WTC11 (cell line): ENCODE measurements at regions not wholly inside any gene's neighbourhood (a gene's known extent, or its start where the extent isn't known, plus 50 kb on each side); places are given as distances from the start of the nearest gene placed in this dataset.

Source experiments
- ATAC-seq: fragments of 200-7000 bp; cut with Tn5 transposase; 2 replicates; pipeline ENCODE4 v1.10.0; 2021; ENCODE audit warnings: mild to moderate bottlenecking, moderate library complexity
- CTCF ChIA-PET: fragments of 300-600 bp; sonication (Branson Sonifier 250); formaldehyde crosslinking; loops from one replicate; lab custom pipeline; 2021; ENCODE audit warnings: antibody characterized with exemption; lab: Charles Lee
- POLR2A ChIA-PET: fragments of 350-600 bp; sonication (Branson Sonifier 250); formaldehyde crosslinking; loops from one replicate; lab custom pipeline; 2021; ENCODE audit warnings: antibody characterized with exemption; lab: Charles Lee
- DNase-seq: peaks from one replicate; pipeline ENCODE4 v3.0.0; 2021; ENCODE audit warnings: low spot score
- H3K27ac Mint-ChIP-seq: 2 replicates; pipeline ENCODE4 v1.8.0; 2021; ENCODE audit warnings: mixed read lengths
- H3K27me3 Mint-ChIP-seq: 2 replicates; pipeline ENCODE4 v1.8.0; 2021; ENCODE audit warnings: low read depth, mild to moderate bottlenecking, moderate library complexity, mixed read lengths
- H3K36me3 Mint-ChIP-seq: 2 replicates; pipeline ENCODE4 v1.8.0; 2021; ENCODE audit warnings: mixed read lengths
- H3K4me1 Mint-ChIP-seq: 2 replicates; pipeline ENCODE4 v1.8.0; 2022; ENCODE audit warnings: mixed read lengths
- H3K4me3 Mint-ChIP-seq: 2 replicates; pipeline ENCODE4 v1.8.0; 2021; ENCODE audit warnings: mild to moderate bottlenecking, moderate library complexity, mixed read lengths
- H3K9me3 Mint-ChIP-seq: 2 replicates; pipeline ENCODE4 v1.8.0; 2021; ENCODE audit warnings: mixed read lengths
- AR ChIP-seq: fragments of 250-450 bp; sonication (Bioruptor Pico); IDR thresholded peaks from 2 replicates; pipeline ENCODE4 v1.9.0; 2021; ENCODE audit warnings: mild to moderate bottlenecking
- CBFB ChIP-seq: sonication (generic); formaldehyde crosslinking; IDR thresholded peaks from 2 replicates; pipeline ENCODE4 v1.8.1; 2022; ENCODE audit warnings: mild to moderate bottlenecking, low read depth, missing genetic modification reagents
- CDX4 ChIP-seq: fragments of 250-450 bp; sonication (Bioruptor Pico); IDR thresholded peaks from 2 replicates; pipeline ENCODE4 v1.9.0; 2021; ENCODE audit warnings: moderate library complexity, mild to moderate bottlenecking, inconsistent platforms, borderline replicate concordance
- CREM ChIP-seq: sonication (generic); formaldehyde crosslinking; IDR thresholded peaks from 2 replicates; pipeline ENCODE4 v1.8.1; 2022; ENCODE audit warnings: mild to moderate bottlenecking, missing genetic modification reagents, moderate library complexity
- EMX1 ChIP-seq: fragments of 250-450 bp; sonication (Bioruptor Pico); IDR thresholded peaks from 2 replicates; pipeline ENCODE4 v1.8.0; 2021; ENCODE audit warnings: mild to moderate bottlenecking
- ERG ChIP-seq: fragments of 250-450 bp; sonication (Bioruptor Pico); IDR thresholded peaks from 2 replicates; pipeline ENCODE4 v1.8.0; 2021; ENCODE audit warnings: mild to moderate bottlenecking
- FOXJ3 ChIP-seq: sonication (generic); formaldehyde crosslinking; IDR thresholded peaks from 2 replicates; pipeline ENCODE4 v1.9.0; 2021; ENCODE audit warnings: missing genetic modification reagents, mild to moderate bottlenecking, borderline replicate concordance
- GRHL2 ChIP-seq: fragments of 250-450 bp; sonication (Bioruptor Pico); IDR thresholded peaks from 2 replicates; pipeline ENCODE4 v1.8.0; 2022; ENCODE audit warnings: mild to moderate bottlenecking, moderate library complexity; ENCODE audit not compliant: insufficient replicate concordance, severe bottlenecking
- GTF2I ChIP-seq: fragments of 250-450 bp; sonication (Bioruptor Pico); conservative IDR thresholded peaks from 2 replicates; pipeline ENCODE4 v1.4.0; 2021; ENCODE audit warnings: mild to moderate bottlenecking
- JAZF1 ChIP-seq: fragments of 250-450 bp; sonication (Bioruptor Pico); IDR thresholded peaks from 2 replicates; pipeline ENCODE4 v1.9.0; 2021; ENCODE audit warnings: moderate library complexity, mild to moderate bottlenecking, inconsistent platforms
- KAT7 ChIP-seq: sonication (generic); formaldehyde crosslinking; IDR thresholded peaks from 2 replicates; pipeline ENCODE4 v1.8.1; 2023; ENCODE audit warnings: missing genetic modification reagents, mild to moderate bottlenecking, borderline replicate concordance
- MLX ChIP-seq: sonication (generic); formaldehyde crosslinking; IDR thresholded peaks from 2 replicates; pipeline ENCODE4 v1.8.1; 2023; ENCODE audit warnings: mild to moderate bottlenecking, missing genetic modification reagents, moderate library complexity
- NR2C2 ChIP-seq: sonication (generic); formaldehyde crosslinking; IDR thresholded peaks from 2 replicates; pipeline ENCODE4 v1.8.0; 2022; ENCODE audit warnings: mild to moderate bottlenecking, missing genetic modification reagents
- OVOL2 ChIP-seq: fragments of 250-450 bp; sonication (Bioruptor Pico); IDR thresholded peaks from 2 replicates; pipeline ENCODE4 v1.9.0; 2021; ENCODE audit warnings: mild to moderate bottlenecking, borderline replicate concordance
- PREB ChIP-seq: sonication (generic); formaldehyde crosslinking; IDR thresholded peaks from 2 replicates; pipeline ENCODE4 v1.8.1; 2022; ENCODE audit warnings: mild to moderate bottlenecking, missing genetic modification reagents, moderate library complexity, borderline replicate concordance
- SMAD3 ChIP-seq: sonication (generic); formaldehyde crosslinking; IDR thresholded peaks from 2 replicates; pipeline ENCODE4 v1.8.0; 2022; ENCODE audit warnings: missing genetic modification reagents, mild to moderate bottlenecking, borderline replicate concordance
- STAT6 ChIP-seq: sonication (generic); formaldehyde crosslinking; conservative IDR thresholded peaks from 2 replicates; pipeline ENCODE4 v1.8.1; 2023; ENCODE audit warnings: mild to moderate bottlenecking, low read depth, missing genetic modification reagents, moderate library complexity
- USF2 ChIP-seq: sonication (generic); formaldehyde crosslinking; IDR thresholded peaks from 2 replicates; pipeline ENCODE4 v1.8.1; 2023; ENCODE audit warnings: mild to moderate bottlenecking, missing genetic modification reagents, moderate library complexity
- ZMAT4 ChIP-seq: fragments of 250-450 bp; sonication (Bioruptor Pico); IDR thresholded peaks from 2 replicates; pipeline ENCODE4 v1.9.0; 2021; ENCODE audit warnings: mild to moderate bottlenecking
- ZNF232 ChIP-seq: sonication (generic); formaldehyde crosslinking; IDR thresholded peaks from 2 replicates; pipeline ENCODE4 v1.8.0; 2022; ENCODE audit warnings: mild to moderate bottlenecking, missing genetic modification reagents
- ZNF423 ChIP-seq: fragments of 250-450 bp; sonication (Bioruptor Pico); IDR thresholded peaks from 2 replicates; pipeline ENCODE4 v2.1.2; 2022; ENCODE audit warnings: mild to moderate bottlenecking, moderate library complexity
- ZNF425 ChIP-seq: fragments of 250-450 bp; sonication (Bioruptor Pico); conservative IDR thresholded peaks from 2 replicates; pipeline ENCODE4 v1.9.0; 2021; ENCODE audit warnings: mild to moderate bottlenecking
- ZNF671 ChIP-seq: fragments of 250-450 bp; sonication (Bioruptor Pico); IDR thresholded peaks from 2 replicates; pipeline ENCODE4 v1.8.0; 2021; ENCODE audit warnings: mild to moderate bottlenecking

- no peak for TF ChIP-seq ERG
- no peak for TF ChIP-seq ZNF671
- no peak for TF ChIP-seq ZNF423 (CRISPR knock-in tag)
- no peak for TF ChIP-seq USF2 (CRISPR knock-in tag)
- TF ChIP-seq KAT7, result no peak
- TF ChIP-seq GRHL2, result no peak
- no peak for TF ChIP-seq ZNF232 (CRISPR knock-in tag)
- TF ChIP-seq AR (CRISPR knock-in tag), result no peak
- no peak for TF ChIP-seq ZMAT4 (CRISPR knock-in tag)
- no peak for TF ChIP-seq FOXJ3
- TF ChIP-seq SMAD3, result no peak
- no peak for TF ChIP-seq PREB (CRISPR knock-in tag)
- TF ChIP-seq GTF2I, result no peak
Observed at GRCh38 chr17:64769712-64770111, 107.6 kb upstream of the SMURF2 start (continued).

GRCh38 chr17:64767269-64767997 lies 105.3 kb upstream of the SMURF2 start:
- no peaks in the 10 kb centered on the region for H3K27me3 Mint-ChIP-seq
- no peak overlapping the region for H3K27ac Mint-ChIP-seq
- no peak for ATAC-seq
- H3K36me3 Mint-ChIP-seq, result peaks cover 4% of the 10 kb centered on the region; the same call in 1 of the 2 replicates
- ChIA-PET CTCF (interaction anchor here (0.7 kb wide), 1 partner anchor 348 kb away, joined by 3 read pairs; no protein-coding TSS in a partner anchor), POLR2A (no interaction called here)
- peaks cover 4% of the 10 kb centered on the region for H3K9me3 Mint-ChIP-seq
- TF ChIP-seq STAT6 (CRISPR knock-in tag), result no peak
- no peak for TF ChIP-seq EMX1 (CRISPR knock-in tag)
- TF ChIP-seq CBFB (CRISPR knock-in tag), result no peak
- TF ChIP-seq CREM (CRISPR knock-in tag), result no peak
- TF ChIP-seq OVOL2, result no peak
- TF ChIP-seq MLX (CRISPR knock-in tag), result no peak
- no peak for TF ChIP-seq CDX4 (CRISPR knock-in tag)
- TF ChIP-seq ZMAT4 (CRISPR knock-in tag), result no peak
- no peak for TF ChIP-seq ZNF425 (CRISPR knock-in tag)
- TF ChIP-seq NR2C2 (CRISPR knock-in tag), result no peak
- TF ChIP-seq JAZF1 (CRISPR knock-in tag), result no peak
- DNase-seq, result no peak
- no peaks in the 10 kb centered on the region; the same call in 1 of the 2 replicates for H3K4me1 Mint-ChIP-seq
- H3K4me3 Mint-ChIP-seq, result no peak overlapping the region
